NCI-H1417 (cell line): ENCODE measurements at regions not wholly inside any gene's neighbourhood (a gene's known extent, or its start where the extent isn't known, plus 50 kb on each side); places are given as distances from the start of the nearest gene placed in this dataset.

Experiments used
- DNase-seq, 3 experiments: peaks; one replicate each; lab custom pipeline; 2025; lab: John Stamatoyannopoulos, UW

DNA sequence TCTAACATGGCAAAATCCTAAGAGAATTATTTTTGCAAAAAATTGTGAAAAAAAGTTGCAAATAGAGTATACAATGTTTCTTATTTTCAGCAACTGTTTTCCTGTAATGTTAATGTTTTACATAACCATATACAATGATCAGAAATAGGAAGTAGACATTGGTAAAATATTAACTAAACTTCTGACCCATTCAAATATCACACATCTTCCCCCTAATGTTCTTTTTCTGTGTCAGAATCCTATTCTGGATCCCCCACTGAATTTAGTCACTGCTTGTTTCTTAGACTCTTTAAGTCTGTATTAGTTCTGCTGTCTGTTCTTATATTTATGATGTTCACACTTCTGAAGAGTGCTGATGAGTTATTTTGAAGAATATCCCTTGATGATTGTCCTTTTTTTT is 62.0 kb downstream of the HFE start:
- DNase-seq, result no peak

DNA sequence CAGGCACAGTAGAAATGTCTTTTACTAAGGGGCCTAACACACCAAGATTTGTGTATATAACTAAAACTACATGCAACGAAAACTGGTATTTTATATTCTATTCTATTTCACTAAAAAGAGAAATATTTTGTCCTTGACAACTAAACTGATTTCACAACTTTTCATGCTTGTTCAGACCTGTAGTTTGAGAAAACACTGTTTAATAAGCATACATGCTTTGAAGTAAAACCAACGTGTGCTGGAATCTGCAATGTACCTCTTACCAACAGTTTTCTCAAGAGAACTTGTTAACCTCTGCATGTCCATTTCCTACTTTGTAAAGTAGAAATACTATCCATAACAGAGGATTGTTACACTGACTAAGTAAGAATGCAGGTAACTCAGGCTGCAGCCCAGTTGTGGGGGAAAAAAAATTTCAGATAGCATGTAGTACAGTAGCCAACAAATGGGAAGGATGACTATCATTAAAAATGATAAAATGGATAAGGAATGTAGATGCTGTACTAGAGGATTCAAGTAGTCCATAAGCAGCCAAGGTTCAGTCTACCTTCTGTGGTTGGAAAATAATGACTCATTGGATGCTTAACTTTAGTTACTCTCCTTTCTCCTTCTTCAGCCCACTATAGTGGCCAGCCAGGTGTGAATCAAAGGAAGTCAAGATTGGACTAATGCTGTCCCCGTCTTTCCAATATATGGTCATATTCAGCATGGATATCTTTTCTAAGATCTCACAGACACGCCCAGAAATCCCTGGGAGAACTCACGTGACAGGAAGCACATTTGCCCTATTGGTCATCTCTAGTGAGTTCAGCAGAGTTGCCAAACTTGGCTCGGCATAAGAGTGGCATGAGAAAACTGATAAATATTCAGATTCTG is 65.2 kb downstream of the HFE start:
- no peak for DNase-seq

DNA sequence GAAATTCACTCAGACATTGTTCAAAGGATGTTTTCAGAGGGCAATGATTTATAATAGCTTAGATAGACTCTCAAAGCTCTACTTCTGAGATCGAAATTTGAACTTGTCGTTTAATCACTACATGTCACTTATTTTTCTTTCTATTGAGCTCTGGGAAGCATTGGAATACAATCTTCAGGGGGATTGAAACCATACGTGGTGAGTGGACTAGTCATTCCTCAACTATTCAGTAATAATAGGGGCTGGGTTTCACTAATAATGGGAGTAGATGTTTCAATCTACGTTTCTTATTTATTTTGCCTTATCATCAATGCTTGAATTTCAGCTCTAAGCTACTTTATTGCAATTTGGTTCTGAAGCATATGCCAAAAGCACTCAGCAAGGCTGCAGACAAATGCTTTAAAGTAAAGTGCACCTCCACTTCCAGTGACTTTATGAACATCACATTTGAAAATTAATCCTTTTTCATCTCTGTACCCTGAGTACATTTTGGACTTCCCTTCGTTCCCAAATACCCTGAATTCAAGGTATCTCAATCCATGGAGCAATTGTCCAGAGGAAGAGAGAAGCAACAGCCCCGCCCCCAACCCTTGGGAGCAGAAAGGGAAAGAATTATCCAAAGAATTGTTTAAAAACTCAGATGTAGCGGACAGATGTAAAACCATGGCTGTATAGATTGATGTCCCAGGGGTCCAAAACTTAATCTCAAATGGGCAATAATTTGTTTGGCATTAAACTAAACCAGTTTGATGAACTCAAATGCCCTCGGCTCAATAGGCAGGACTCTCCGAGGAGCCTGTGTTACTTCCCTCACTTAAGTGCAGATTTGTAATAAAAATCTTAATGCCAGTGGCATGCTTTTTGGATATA is 68.1 kb downstream of the HFE start:
- peak; percentile 63 to 79 (median 70) for DNase-seq

DNA sequence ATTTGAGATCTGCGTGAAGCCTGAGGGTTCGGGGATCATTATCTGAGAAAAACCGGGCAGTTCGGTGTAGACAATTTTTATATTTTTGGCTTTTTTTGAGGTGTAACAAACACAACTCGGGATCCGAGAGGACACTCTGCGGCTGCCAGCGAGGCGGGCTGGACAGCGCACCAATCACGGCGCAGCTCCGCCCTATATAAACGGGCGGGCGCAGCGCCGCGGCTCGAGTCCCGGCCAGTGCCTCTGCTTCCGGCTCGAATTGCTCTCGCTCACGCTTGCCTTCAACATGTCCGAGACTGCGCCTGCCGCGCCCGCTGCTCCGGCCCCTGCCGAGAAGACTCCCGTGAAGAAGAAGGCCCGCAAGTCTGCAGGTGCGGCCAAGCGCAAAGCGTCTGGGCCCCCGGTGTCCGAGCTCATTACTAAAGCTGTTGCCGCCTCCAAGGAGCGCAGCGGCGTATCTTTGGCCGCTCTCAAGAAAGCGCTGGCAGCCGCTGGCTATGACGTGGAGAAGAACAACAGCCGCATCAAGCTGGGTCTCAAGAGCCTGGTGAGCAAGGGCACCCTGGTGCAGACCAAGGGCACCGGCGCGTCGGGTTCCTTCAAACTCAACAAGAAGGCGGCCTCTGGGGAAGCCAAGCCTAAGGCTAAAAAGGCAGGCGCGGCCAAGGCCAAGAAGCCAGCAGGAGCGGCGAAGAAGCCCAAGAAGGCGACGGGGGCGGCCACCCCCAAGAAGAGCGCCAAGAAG is 69.0 kb downstream of the HFE start:
- peak; percentile 89 to 92 (median 90) for DNase-seq

DNA sequence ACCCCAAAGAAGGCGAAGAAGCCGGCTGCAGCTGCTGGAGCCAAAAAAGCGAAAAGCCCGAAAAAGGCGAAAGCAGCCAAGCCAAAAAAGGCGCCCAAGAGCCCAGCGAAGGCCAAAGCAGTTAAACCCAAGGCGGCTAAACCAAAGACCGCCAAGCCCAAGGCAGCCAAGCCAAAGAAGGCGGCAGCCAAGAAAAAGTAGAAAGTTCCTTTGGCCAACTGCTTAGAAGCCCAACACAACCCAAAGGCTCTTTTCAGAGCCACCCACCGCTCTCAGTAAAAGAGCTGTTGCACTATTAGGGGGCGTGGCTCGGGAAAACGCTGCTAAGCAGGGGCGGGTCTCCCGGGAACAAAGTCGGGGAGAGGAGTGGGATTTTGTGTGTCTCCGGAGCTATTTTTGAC is 69.6 kb downstream of the HFE start:
- DNase-seq, result peak in 2 of 3 experiments; percentile 78 to 87

DNA sequence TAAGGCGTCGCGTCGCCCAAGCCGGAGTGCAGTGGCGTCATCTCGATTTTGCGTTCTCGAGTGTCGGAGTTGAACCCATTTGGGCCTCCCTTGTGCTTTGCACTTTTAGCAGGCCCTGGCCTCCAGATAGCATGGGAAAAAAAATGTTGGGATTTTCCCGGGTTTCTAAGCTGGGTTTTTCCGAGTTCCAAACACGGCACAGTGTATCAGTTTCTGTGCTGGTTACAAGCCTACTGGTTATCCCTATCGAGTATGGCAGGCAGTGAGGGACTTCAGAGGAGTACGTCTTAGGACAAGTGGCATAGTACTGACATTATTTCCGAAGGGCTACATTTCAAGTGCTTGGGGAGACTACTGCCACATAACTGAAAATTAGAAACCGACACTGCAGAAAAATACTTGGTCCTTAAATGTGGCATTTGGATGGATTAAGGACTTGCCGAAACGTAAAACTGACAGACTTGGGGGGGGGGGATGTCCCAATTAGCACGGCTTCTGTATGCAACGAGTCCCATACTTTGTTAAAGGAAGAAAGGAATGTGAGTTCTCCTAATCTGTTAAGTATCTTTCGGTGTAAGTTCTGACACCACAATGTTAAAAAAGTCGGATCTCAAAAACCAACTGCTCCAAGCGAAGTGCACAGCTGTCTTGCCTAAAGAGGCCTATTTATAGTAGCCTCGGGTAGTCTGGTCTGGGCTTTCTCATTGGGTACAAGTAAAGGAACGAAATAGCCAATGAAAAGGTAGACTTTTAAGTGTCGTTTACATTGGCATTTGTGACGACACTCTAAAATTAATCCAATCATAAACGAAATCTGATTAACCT is 70.2 kb downstream of the HFE start:
- peak; percentile 90 to 98 (median 96) for DNase-seq

DNA sequence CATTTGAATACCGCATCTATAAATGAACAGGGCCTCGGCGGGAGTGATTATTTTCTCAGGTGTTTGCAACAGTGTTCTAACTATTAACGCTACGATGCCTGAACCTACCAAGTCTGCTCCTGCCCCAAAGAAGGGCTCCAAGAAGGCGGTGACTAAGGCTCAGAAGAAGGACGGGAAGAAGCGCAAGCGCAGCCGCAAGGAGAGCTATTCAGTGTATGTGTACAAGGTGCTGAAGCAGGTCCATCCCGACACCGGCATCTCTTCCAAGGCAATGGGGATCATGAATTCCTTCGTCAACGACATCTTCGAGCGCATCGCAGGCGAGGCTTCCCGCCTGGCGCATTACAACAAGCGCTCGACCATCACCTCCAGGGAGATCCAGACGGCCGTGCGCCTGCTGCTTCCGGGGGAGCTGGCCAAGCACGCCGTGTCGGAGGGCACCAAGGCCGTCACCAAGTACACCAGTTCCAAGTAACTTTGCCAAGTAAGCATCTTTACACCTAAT is 70.9 kb downstream of the HFE start:
- DNase-seq, result no peak

DNA sequence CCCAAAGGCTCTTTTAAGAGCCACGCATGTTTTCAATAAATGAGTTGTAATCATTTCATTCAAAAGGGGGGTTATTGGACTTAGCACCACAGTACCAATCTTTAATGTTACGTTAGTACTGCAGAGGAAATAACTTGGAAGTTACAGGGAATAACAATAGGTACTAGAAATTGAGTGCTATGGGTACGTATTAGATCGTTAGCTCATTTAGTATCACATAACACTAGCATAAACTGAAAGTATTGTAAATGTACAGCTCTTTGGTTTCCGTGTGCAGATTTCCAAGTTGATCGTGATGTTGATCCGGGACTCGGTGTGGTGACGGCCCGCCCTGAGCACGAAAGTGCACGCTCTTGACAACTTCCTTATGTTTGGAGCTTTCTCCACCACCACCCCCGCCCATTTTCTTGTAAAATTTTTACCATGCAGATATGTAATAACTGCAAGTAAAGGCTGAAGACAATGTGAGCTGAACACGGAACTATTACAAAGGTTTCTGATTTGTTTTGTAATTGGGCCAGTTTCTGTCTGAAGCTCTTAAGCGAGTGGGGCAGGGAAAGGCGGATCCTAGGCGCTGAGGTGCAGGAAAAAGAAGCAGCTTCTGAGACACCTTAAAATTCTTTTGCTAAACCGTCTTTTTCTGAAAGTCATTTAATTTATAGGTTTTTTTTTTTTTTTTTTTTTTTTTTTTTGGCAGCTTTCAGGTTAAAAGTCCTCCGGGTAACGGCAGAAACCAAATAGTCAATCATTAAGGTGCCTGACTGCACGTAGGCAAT is 71.5 kb downstream of the HFE start:
- DNase-seq, result peak; percentile 54 to 81 (median 67)

DNA sequence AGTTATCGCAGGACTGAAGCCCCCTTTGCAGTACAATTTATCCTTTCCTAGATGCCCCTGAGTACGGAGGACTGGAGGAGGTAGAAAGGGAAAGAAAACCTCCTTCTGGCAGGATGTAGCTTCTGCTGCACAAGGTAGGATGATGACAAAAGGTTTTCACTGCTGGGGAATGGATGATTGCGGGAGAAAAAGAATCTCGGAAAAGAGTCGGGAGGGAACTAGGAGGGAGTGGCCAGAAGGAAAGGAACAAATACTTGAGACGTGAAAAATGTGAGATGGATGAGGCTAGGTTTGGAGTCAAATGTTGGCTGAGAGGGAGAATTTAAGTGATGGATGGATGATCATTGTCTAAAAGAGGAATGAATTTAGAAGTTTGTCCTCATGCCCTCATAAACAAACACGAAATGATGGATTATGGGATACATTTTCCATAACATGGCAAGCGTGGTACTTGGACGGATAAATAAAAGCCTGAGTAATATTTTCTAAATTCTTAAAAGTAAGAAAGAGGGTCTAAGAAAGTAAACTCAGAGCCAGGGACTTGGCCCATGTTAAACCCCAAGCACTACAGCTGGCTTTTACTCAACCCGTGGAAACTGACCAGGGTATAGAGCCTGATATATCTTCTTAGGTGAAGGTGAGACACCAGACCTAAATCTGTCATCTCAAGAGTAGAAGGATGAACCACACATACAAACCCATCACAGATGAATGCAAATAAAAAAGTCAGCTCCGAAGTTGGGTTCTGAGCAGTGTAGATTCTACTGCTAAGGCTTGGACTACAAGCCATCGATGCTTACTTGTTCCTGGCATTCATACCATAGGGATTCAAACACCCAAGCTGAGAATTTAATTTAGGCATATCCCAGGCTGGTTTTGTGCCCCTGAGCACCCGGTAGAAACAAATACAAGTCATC is 72.4 kb downstream of the HFE start:
- peak; percentile 33 to 68 (median 47) for DNase-seq

DNA sequence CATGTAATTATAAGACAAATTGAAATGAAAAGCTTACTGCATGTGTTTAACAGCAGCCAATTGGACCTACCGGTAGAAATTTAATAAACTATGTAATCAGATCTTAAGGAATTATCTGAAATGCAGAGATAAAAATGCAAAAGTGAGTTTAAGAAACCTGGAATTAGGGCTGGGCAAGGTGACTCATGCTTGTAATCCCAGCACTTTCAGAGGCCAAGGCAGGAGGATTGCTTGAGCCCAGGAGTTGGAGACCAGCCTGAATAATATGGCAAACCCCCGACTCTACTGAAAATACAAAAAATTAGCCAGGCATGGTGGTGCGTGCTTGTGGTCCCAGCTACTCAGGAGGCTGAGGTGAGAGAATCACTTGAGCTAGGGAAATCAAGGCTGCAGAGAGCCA is 74.1 kb downstream of the HFE start:
- no peak for DNase-seq

DNA sequence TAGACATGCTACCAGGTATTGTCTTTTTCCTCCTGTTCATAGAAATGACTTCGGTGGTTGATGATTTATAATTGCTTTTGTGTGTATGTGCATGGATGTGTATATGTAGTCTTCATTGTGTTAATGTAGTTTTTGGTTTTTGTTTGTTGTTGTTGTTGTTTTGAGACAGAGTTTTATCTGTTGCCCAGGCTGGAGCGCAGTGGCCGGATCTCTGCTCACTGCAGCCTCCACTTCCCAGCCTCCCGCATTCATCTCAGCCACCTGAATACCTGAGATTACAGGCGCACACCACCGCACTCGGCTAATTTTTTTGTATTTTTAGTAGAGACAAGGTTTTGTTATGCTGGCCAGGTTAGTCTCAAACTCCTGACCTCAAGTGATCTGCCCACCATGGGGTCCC is 75.2 kb downstream of the HFE start:
- DNase-seq, result no peak

DNA sequence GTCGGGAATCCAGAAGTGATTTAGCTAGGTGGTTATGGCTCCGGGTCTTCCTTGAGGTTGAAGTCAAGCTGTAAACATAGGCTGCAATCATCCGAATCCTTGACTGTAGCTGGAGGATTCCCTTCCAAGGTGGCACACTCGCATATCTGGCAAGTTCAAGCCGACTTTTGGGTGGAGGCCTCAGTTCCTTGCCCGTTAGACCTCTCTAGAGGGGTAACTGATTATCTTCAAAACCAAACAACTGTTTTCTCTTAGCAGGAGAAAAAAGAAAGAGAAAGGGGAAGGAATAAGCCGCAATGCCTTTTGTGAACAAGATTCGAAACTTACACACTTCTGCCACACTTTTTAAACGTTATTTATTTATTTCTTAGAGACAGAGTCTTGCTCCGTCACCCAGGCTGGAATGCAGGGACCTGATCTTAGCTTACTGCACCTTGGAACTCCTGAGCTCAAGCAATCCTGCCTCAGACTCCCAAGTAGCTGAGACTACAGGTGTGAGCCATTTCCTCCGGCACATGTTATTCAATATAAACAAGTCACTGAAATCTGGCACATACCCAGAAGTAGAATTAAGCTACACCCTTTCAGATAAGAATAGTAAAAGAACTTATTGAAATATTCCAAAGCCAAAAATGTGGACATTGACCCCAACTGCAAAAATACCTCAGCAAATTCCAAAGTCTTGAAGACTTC is 76.3 kb downstream of the HFE start:
- DNase-seq, result no peak

DNA sequence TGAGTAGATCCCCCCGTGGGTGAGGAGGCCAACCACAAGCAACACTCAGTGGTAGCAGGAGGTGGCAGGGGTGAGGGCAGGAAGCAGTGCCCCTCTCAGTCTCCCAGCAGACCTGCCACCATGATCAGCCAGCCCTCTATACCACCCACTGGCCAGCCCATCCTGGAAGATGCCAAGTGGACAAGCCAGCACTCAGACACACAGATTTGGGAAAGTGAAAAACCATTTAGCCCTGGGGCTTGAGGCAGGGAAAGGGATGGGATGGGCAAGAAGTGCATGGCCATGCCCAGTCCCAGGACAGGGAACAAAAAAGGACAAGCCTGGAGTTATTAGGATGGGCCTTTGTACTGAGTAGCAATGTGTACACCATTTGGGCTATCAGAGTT is 76.9 kb downstream of the HFE start:
- no peak for DNase-seq

DNA sequence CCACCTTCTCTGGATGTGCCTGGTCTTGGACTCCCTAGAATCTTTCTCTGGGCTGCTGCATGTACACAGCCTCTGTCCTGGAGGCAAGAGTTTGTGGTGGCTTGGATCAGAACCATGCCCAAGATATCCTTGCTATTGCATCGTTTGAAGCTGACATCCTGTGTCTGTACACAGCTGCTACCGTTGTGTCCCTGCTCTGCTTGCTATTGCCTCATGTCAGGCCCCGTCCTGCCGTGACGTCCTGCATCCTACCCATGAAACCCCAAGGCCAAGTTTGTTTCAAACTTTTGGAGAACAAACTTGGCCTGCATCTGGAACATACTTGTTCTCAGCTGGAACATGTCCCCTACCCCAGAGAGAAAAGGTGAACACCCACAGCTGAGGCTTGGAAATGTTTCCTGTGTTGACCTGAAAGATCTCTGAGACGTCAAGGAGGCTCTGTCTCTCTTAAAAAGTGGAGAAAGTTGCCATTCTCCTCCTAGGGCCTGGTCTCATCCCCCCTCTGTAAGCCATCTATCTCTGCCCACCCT is 78.1 kb downstream of the HFE start:
- no peak for DNase-seq

DNA sequence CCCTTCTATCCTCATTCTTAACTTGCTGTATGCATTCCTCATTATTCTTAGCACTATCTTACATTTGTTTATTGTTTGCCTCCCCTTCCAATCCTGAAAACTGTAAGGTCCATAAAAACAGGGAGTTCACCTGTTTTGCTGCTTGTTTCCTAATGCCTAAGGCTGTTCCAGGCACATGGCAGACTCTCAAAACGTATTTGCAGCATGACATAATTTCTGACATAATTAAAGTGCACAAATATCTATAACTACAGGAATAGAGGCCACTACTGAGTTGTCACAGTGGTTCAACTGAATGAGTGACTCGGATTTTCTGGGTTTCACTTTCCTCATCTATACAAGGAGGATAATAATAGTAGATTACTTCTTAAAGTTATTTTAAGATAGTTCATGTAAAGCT is 83.0 kb downstream of the HFE start:
- DNase-seq, result no peak

DNA sequence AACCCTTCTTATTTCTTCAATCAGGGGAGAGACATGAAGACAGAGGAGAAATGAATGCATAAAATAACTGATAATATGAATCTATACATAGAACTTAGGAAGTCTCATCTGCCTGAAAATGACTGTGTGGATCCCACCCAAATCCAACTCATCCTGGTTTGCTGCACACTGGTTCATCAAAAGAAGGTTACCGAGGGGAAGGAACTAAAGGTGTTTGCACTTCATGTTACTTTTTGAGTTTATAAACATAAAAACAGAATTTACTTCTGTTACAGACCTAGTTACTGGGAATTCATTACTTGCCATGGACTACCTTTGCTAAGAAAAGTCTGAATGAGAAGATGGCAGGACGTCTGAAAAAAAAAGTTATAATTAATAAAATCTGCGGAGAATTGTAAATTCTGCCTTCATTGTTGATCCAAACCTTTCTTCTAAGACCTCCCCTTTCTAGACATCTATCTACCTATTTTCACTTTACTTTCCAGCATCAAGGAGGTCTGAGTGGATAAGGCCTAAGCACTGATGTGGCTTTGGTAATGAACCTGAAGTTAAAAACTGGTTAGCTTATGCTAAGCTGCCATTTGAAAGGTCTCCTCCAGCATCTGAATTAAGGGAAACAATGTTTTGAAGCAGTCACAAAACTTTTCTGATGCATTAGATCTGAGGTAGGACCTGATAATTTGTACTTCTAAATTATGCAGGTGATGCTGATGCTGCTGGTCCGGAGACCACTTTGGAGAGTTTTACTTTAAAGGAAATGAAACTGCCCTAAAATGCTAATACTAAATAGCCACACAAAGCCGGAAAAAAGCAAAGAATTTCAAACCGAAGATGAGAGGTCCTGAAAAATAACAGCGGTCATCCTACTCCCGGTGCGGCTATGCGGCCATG is 84.0 kb downstream of the HFE start:
- DNase-seq, result peak in 1 of 3 experiments; percentile 37

DNA sequence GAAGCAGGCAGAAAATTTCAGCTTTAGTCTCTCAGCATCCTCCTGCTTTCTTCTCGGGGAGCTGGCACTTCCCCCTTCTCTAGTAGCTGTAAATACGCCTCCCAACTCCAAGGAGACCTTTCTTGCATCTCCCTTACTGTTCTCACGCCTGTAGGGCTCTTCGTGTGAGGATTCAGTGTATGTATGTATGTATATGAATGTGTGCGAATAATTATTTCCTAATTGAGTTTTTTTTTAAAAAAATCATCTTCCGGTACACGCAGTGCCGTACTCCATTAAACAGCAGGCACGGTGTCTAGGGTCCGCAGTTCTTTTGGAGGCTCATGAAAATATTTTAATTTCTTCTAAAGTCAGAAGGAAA is 85.4 kb downstream of the HFE start:
- peak; percentile 30 to 62 (median 42) for DNase-seq

DNA sequence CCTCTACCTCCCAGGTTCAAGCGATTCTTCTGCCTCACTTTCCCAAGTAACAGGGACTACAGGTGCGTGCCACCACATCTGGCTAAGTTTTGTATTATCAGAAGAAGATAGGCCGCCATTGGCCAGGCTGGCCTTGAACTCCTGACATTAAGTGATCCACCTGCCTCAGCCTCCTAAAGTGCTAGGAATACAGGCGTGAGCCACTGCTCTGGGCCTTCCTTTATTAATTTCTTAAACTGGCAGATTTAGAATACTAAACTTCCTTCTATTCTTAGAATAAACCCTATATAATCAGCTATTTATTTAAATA is 86.6 kb downstream of the HFE start:
- no peak for DNase-seq
